Prostate gland (tissue), 2 donors: ENCODE measurements at regions not wholly inside any gene's neighbourhood (a gene's known extent, or its start where the extent isn't known, plus 50 kb on each side); places are given as distances from the start of the nearest gene placed in this dataset.

Source experiments
- POLR2A ChIP-seq: fragments of 450-650 bp; IDR thresholded peaks from one replicate; pipeline ENCODE4 v1.6.1; 2016; ENCODE audit warnings: antibody characterized with exemption, mild to moderate bottlenecking
- POLR2AphosphoS5 ChIP-seq: sonication (generic); formaldehyde crosslinking; IDR thresholded peaks from one replicate; pipeline ENCODE4 v1.6.1; 2017; ENCODE audit warnings: antibody characterized with exemption
- TF ChIP-seq, protein P1 (sequence below), 4 experiments: fragments of 200-600 bp in 2 of 4; fragments of 450-650 bp in 2 of 4; sonication (generic) in 2 of 4; IDR thresholded peaks; 1 replicate in 3 of 4; 2 replicates in 1 of 4; pipeline ENCODE4 v1.5.1; 2016 to 2019; ENCODE audit warnings: antibody characterized with exemption in 4 of 4, mild to moderate bottlenecking in 2 of 4, moderate library complexity in 2 of 4

DNA sequence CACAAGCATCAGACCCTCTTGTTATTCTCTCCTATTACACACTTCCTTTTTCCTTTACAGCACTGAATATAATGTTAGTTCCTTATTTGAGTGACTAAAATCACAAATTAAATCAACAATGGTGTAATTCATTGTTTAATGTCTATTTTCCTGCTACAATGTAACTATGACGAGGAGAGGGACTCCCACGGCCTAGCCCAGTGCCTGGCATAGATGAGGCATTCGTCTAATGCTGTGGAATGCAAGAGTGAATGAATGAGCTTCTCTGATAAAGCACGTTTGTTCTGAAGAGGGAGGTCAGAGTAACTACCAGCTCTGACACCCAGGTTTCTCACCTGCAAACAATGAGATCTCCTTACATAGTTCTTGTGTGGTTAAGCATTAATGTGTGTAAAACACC, 479.4 kb downstream of the OMA1 start:
- TF ChIP-seq POLR2A (no peak), POLR2AphosphoS5 (no peak)
- TF ChIP-seq, protein P1, sequence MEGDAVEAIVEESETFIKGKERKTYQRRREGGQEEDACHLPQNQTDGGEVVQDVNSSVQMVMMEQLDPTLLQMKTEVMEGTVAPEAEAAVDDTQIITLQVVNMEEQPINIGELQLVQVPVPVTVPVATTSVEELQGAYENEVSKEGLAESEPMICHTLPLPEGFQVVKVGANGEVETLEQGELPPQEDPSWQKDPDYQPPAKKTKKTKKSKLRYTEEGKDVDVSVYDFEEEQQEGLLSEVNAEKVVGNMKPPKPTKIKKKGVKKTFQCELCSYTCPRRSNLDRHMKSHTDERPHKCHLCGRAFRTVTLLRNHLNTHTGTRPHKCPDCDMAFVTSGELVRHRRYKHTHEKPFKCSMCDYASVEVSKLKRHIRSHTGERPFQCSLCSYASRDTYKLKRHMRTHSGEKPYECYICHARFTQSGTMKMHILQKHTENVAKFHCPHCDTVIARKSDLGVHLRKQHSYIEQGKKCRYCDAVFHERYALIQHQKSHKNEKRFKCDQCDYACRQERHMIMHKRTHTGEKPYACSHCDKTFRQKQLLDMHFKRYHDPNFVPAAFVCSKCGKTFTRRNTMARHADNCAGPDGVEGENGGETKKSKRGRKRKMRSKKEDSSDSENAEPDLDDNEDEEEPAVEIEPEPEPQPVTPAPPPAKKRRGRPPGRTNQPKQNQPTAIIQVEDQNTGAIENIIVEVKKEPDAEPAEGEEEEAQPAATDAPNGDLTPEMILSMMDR (IDR thresholded peaks at IDR 0.05): no peak
